Endothelial cell of umbilical vein (primary cell): ENCODE measurements at regions not wholly inside any gene's neighbourhood (a gene's known extent, or its start where the extent isn't known, plus 50 kb on each side); places are given as distances from the start of the nearest gene placed in this dataset.

Experiments used
- BruUV-seq: library from RNA; stranded (reverse); fragments of 400-500 nt; replicated peaks from 2 replicates; lab custom pipeline; 2021; lab: Mats Ljungman, UMichigan
- CTCF ChIA-PET: fragments of 300-600, 350-600 bp; sonication (Branson Sonifier 250); formaldehyde crosslinking; loops from one replicate; lab custom pipeline; 2021; ENCODE audit warnings: antibody characterized with exemption, inconsistent platforms; lab: Charles Lee
- POLR2A ChIA-PET: fragments of 300-600, 350-600 bp; sonication (Branson Sonifier 250); formaldehyde crosslinking; loops from one replicate; lab custom pipeline; 2021; ENCODE audit warnings: antibody characterized with exemption, inconsistent platforms; lab: Charles Lee
- DNase-seq: peaks from one replicate; pipeline ENCODE4 v3.0.0-alpha.2; 2011; ENCODE audit warnings: low read depth, low spot score
- FAIRE-seq: peaks from 2 replicates; lab custom pipeline; 2011; peaks lifted over from hg19 to GRCh38; lab: Jason Lieb, UNC
- H2AFZ ChIP-seq: 2 replicates; pipeline ENCODE4 v1.6.0; 2012; ENCODE audit warnings: low read depth, low read length, control low read depth, inconsistent platforms
- H3K27ac ChIP-seq: 2 replicates; pipeline ENCODE4 v1.5.1; 2011; ENCODE audit warnings: low read depth, mild to moderate bottlenecking, control low read depth, low read length, moderate library complexity; ENCODE audit not compliant: insufficient read depth
- H3K27me3 ChIP-seq, 2 experiments: 2 replicates each; pipeline versions ENCODE4 v1.6.0 to v1.6.1; 2011; ENCODE audit warnings: low read length in 2 of 2, mixed read lengths in 1 of 2; ENCODE audit not compliant: control insufficient read depth in 2 of 2, insufficient read depth in 2 of 2
- H3K36me3 ChIP-seq, 2 experiments: 2 replicates in 1 of 2; 3 replicates in 1 of 2; pipeline ENCODE4 v1.5.1; 2011; ENCODE audit warnings: low read length in 2 of 2, mild to moderate bottlenecking in 1 of 2, moderate library complexity in 1 of 2; ENCODE audit not compliant: control insufficient read depth in 2 of 2, insufficient read depth in 2 of 2; ENCODE audit errors: extremely low read depth in 1 of 2
- H3K4me1 ChIP-seq: 3 replicates; pipeline ENCODE4 v1.5.1; 2011; ENCODE audit warnings: mild to moderate bottlenecking, low read length; ENCODE audit not compliant: control insufficient read depth, insufficient read depth; ENCODE audit errors: extremely low read depth
- H3K4me2 ChIP-seq: 2 replicates; pipeline ENCODE4 v1.6.1; 2011; ENCODE audit warnings: low read length, control low read depth, mixed read lengths; ENCODE audit not compliant: insufficient read depth
- H3K4me3 ChIP-seq, 3 experiments: fragments of 200-600 bp in 1 of 3; sonication (generic), shearing (Covaris generic) in 1 of 3; replicated peaks in 1 of 3; 2 replicates each; pipeline ENCODE4 v1.5.1; 2011 to 2016; ENCODE audit warnings: control low read depth in 3 of 3, low read length in 3 of 3, mild to moderate bottlenecking in 2 of 3, inconsistent platforms in 1 of 3, low read depth in 1 of 3, moderate library complexity in 1 of 3; ENCODE audit not compliant: insufficient read depth in 1 of 3
- H3K79me2 ChIP-seq: 2 replicates; pipeline ENCODE4 v1.6.0; 2012; ENCODE audit warnings: low read length, inconsistent platforms; ENCODE audit not compliant: control insufficient read depth, insufficient read depth
- H3K9ac ChIP-seq: replicated peaks from 2 replicates; pipeline ENCODE3; 2011; ENCODE audit warnings: low read length, control low read depth; ENCODE audit not compliant: insufficient read depth; ENCODE audit errors: extremely low read depth
- H3K9me1 ChIP-seq: replicated peaks from 3 replicates; pipeline ENCODE4 v1.6.0; 2011; ENCODE audit warnings: mild to moderate bottlenecking, low read length; ENCODE audit not compliant: control insufficient read depth, insufficient read depth; ENCODE audit errors: extremely low read depth
- H3K9me3 ChIP-seq: replicated peaks from 2 replicates; pipeline ENCODE4 v1.5.1; 2012; ENCODE audit warnings: low read length, inconsistent platforms; ENCODE audit not compliant: control insufficient read depth, insufficient read depth
- H4K20me1 ChIP-seq: replicated peaks from 2 replicates; pipeline ENCODE3; 2011; ENCODE audit warnings: mild to moderate bottlenecking, low read length; ENCODE audit not compliant: control insufficient read depth, insufficient read depth; ENCODE audit errors: extremely low read depth
- EZH2 ChIP-seq: IDR thresholded peaks from 2 replicates; pipeline ENCODE4 v1.6.1; 2012; ENCODE audit warnings: borderline replicate concordance, low read depth, mild to moderate bottlenecking, moderate library complexity, low read length, inconsistent platforms; ENCODE audit not compliant: severe bottlenecking
- FOS ChIP-seq: IDR thresholded peaks from 2 replicates; pipeline ENCODE4 v1.6.1; 2011; ENCODE audit warnings: mild to moderate bottlenecking, low read length, moderate library complexity, borderline replicate concordance; ENCODE audit not compliant: insufficient read depth
- GATA2 ChIP-seq: IDR thresholded peaks from 2 replicates; pipeline ENCODE4 v1.7.0; 2011; ENCODE audit warnings: low read depth, mild to moderate bottlenecking, moderate library complexity, mixed read lengths, low read length; ENCODE audit not compliant: insufficient read length, insufficient read depth
- JUN ChIP-seq: IDR thresholded peaks from 2 replicates; pipeline ENCODE4 v1.6.1; 2011; ENCODE audit warnings: borderline replicate concordance, low read depth; ENCODE audit not compliant: insufficient read length, insufficient read depth
- MYC ChIP-seq: IDR thresholded peaks from one replicate; pipeline ENCODE4 v1.6.1; 2011; ENCODE audit warnings: mild to moderate bottlenecking, low read depth, low read length
- POLR2A ChIP-seq: IDR thresholded peaks from 2 replicates; pipeline ENCODE4 v1.6.1; 2012; ENCODE audit warnings: low read depth, mild to moderate bottlenecking, control low read depth, low read length
- POLR2AphosphoS5 ChIP-seq: IDR thresholded peaks from 2 replicates; pipeline ENCODE4 v1.6.1; 2012; ENCODE audit warnings: low read depth, mild to moderate bottlenecking, control low read depth, low read length, moderate library complexity; ENCODE audit not compliant: insufficient read depth
- dilution Hi-C: fragments of 300-500 bp; cut with MboI; formaldehyde crosslinking; loops from one replicate; pipeline ENCODE4 v1.15.0; 2019; ENCODE audit warnings: low sequenced_read_pairs; ENCODE audit not compliant: extremely low pct_ligation_motif_present
- intact Hi-C: fragments of 100-400 bp; cut with micrococcal nuclease; formaldehyde crosslinking; loops from one replicate; pipeline ENCODE4 v1.10.0; 2022
- TF ChIP-seq, protein P1 (sequence below), 2 donors: IDR thresholded peaks; 1 replicate in 1 of 2; 2 replicates in 1 of 2; pipeline ENCODE4 v1.5.1; 2011; ENCODE audit warnings: low read length in 2 of 2, mild to moderate bottlenecking in 2 of 2, moderate library complexity in 2 of 2, control low read depth in 1 of 2, inconsistent platforms in 1 of 2, low read depth in 1 of 2; ENCODE audit not compliant: insufficient read depth in 1 of 2; ENCODE audit errors: extremely low read depth in 1 of 2
- TF ChIP-seq, protein P2 (sequence below): IDR thresholded peaks from 2 replicates; pipeline ENCODE4 v1.6.1; 2011; ENCODE audit not compliant: insufficient read depth, insufficient read length

DNA sequence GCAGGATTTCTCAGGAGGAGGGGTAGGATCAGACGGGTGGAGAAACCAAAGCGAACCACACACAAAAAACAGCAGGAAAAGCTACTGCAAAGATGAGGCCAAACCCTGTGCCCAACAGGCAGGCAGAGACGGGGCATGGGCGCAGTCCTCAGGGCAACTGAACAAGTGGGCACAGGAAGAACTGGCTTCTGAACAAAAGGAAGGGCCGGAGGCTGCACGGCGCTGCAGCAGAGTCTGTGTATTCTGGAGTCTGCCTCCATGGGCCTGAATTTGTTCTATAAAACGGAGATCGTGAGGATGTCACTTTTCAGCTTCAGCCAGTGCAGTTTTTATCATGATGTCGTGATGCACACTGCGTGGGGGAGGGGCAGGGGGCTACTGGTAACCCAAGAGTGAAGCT is 1026.0 kb downstream of the TBC1D22A start:
- no TSS peak for BruUV-seq
- FAIRE-seq (no peak), DNase-seq (no peak)
- H3K27ac ChIP-seq: no peak overlapping the region
- H3K4me2 ChIP-seq: no peak overlapping the region
- no peak overlapping the region for H2AFZ ChIP-seq
- TF ChIP-seq MYC: no peak
- no peak for TF ChIP-seq POLR2A
- TF ChIP-seq, protein P1, sequence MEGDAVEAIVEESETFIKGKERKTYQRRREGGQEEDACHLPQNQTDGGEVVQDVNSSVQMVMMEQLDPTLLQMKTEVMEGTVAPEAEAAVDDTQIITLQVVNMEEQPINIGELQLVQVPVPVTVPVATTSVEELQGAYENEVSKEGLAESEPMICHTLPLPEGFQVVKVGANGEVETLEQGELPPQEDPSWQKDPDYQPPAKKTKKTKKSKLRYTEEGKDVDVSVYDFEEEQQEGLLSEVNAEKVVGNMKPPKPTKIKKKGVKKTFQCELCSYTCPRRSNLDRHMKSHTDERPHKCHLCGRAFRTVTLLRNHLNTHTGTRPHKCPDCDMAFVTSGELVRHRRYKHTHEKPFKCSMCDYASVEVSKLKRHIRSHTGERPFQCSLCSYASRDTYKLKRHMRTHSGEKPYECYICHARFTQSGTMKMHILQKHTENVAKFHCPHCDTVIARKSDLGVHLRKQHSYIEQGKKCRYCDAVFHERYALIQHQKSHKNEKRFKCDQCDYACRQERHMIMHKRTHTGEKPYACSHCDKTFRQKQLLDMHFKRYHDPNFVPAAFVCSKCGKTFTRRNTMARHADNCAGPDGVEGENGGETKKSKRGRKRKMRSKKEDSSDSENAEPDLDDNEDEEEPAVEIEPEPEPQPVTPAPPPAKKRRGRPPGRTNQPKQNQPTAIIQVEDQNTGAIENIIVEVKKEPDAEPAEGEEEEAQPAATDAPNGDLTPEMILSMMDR (IDR thresholded peaks at IDR 0.05; ENCODE audit: extremely low read depth in 1 of 2, insufficient read depth in 1 of 2, low read depth in 1 of 2, low read length in 2 of 2): no peak
- no peak for TF ChIP-seq FOS
- TF ChIP-seq, protein P2, sequence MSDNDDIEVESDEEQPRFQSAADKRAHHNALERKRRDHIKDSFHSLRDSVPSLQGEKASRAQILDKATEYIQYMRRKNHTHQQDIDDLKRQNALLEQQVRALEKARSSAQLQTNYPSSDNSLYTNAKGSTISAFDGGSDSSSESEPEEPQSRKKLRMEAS: no peak
- TF ChIP-seq JUN: no peak
- no peak for TF ChIP-seq POLR2AphosphoS5
- TF ChIP-seq GATA2: no peak
- TF ChIP-seq EZH2: no peak
- intact Hi-C loops: no loop called here
- no peak overlapping the region for H3K4me3 ChIP-seq
- no peaks in the 10 kb centered on the region for H3K36me3 ChIP-seq
- H4K20me1 ChIP-seq: no peaks in the 10 kb centered on the region
- H3K9me1 ChIP-seq: no peaks in the 10 kb centered on the region
- H3K9me3 ChIP-seq: peaks cover 4% of the 10 kb centered on the region
- POLR2A ChIA-PET: no interaction called here
- no peak overlapping the region for H3K9ac ChIP-seq
- CTCF ChIA-PET: no interaction called here
- H3K27me3 ChIP-seq: no peaks in the 10 kb centered on the region
- no peaks in the 10 kb centered on the region for H3K4me1 ChIP-seq
- dilution Hi-C loops: no loop called here
- H3K79me2 ChIP-seq: no peaks in the 10 kb centered on the region
